Left hindlimb (tissue), 1 donor: ENCODE measurements at regions not wholly inside any gene's neighbourhood (a gene's known extent, or its start where the extent isn't known, plus 50 kb on each side); places are given as distances from the start of the nearest gene placed in this dataset.

Experiments used
- DNase-seq: peaks from one replicate; pipeline ENCODE4 v3.0.0-alpha.2; 2018

GRCh38 chr10:88023676-88024075, 160.3 kb downstream of the PTEN start:
- DNase-seq = no peak

GRCh38 chr10:88026031-88026430, 162.6 kb downstream of the PTEN start:
- DNase-seq = no peak

- DNase-seq = no peak
These were observed 164.1 kb downstream of the PTEN start for GRCh38 chr10:88027570-88027969.

GRCh38 chr10:88028072-88028471, 164.6 kb downstream of the PTEN start:
- DNase-seq = no peak

GRCh38 chr10:88028654-88029053, 165.2 kb downstream of the PTEN start:
- DNase-seq = no peak

- no peak for DNase-seq
These were observed 169.1 kb downstream of the PTEN start for GRCh38 chr10:88032566-88032965.

- DNase-seq = no peak
These were observed 170.0 kb downstream of the PTEN start for GRCh38 chr10:88033385-88033784.

- no peak for DNase-seq
These were observed 170.4 kb downstream of the PTEN start for GRCh38 chr10:88033793-88034192.

GRCh38 chr10:88036126-88036525, 172.7 kb downstream of the PTEN start:
- no peak for DNase-seq

- no peak for DNase-seq
These were observed 174.2 kb downstream of the PTEN start for GRCh38 chr10:88037623-88038022.

- DNase-seq = no peak
These were observed 174.8 kb downstream of the PTEN start for GRCh38 chr10:88038268-88038667.

GRCh38 chr10:88039496-88040200, 176.2 kb downstream of the PTEN start:
- no peak for DNase-seq

GRCh38 chr10:88041243-88042159, 178.1 kb downstream of the PTEN start:
- no peak for DNase-seq

- DNase-seq = no peak
These were observed 179.0 kb downstream of the PTEN start for GRCh38 chr10:88042160-88043100.

- DNase-seq = no peak
These were observed 181.7 kb downstream of the PTEN start for GRCh38 chr10:88045096-88045495.

- no peak for DNase-seq
These were observed 182.4 kb downstream of the PTEN start for GRCh38 chr10:88045656-88046415.

GRCh38 chr10:88047579-88047978, 184.2 kb downstream of the PTEN start:
- no peak for DNase-seq

- DNase-seq = no peak
These were observed 184.9 kb downstream of the PTEN start for GRCh38 chr10:88048312-88048711.

GRCh38 chr10:88049204-88049603, 185.8 kb downstream of the PTEN start:
- DNase-seq = no peak

GRCh38 chr10:88057720-88058119, 194.3 kb downstream of the PTEN start:
- DNase-seq = no peak

GRCh38 chr10:88058750-88059149, 195.3 kb downstream of the PTEN start:
- no peak for DNase-seq

- no peak for DNase-seq
These were observed 195.8 kb downstream of the PTEN start for GRCh38 chr10:88059190-88059589.
